Tibial nerve (tissue), 4 donors: ENCODE measurements at regions not wholly inside any gene's neighbourhood (a gene's known extent, or its start where the extent isn't known, plus 50 kb on each side); places are given as distances from the start of the nearest gene placed in this dataset.

ENCODE experiments used
- DNase-seq, 2 donors: peaks; one replicate each; pipeline ENCODE4 v3.0.0-alpha.2; 2019; ENCODE audit warnings: low spot score in 2 of 2
- H3K27ac ChIP-seq, 4 donors: fragments of 200-600 bp; sonication (generic) in 3 of 4; one replicate each; pipeline ENCODE4 v1.5.1; 2017 to 2019; ENCODE audit warnings: mild to moderate bottlenecking in 1 of 4
- H3K27me3 ChIP-seq, 2 donors: fragments of 200-600 bp; sonication (generic) in 1 of 2; one replicate each; pipeline versions ENCODE4 v1.5.1 to v1.6.0; 2017 to 2019
- H3K36me3 ChIP-seq, 3 donors: fragments of 200-600 bp; sonication (generic); one replicate each; pipeline ENCODE4 v1.5.1; 2018 to 2019
- H3K4me1 ChIP-seq, 4 donors: fragments of 200-600 bp; sonication (generic) in 3 of 4; one replicate each; pipeline ENCODE4 v1.5.1; 2017 to 2019
- H3K4me3 ChIP-seq, 4 donors: fragments of 200-600 bp; sonication (generic) in 3 of 4; one replicate each; pipeline ENCODE4 v1.5.1; 2017 to 2019; ENCODE audit warnings: mild to moderate bottlenecking in 1 of 4, moderate library complexity in 1 of 4
- H3K9me3 ChIP-seq, 4 donors: fragments of 200-600 bp; sonication (generic) in 3 of 4; one replicate each; pipeline ENCODE4 v1.5.1; 2017 to 2019
- CTCF ChIP-seq, 5 experiments: fragments of 200-600 bp in 3 of 5; fragments of 450-650 bp in 2 of 5; sonication (generic) in 3 of 5; IDR thresholded peaks; one replicate each; pipeline ENCODE4 v1.5.1; 2016 to 2019; ENCODE audit warnings: antibody characterized with exemption in 5 of 5, mild to moderate bottlenecking in 3 of 5, moderate library complexity in 2 of 5
- EP300 ChIP-seq, 2 donors: sonication (generic); formaldehyde crosslinking; IDR thresholded peaks; one replicate each; pipeline ENCODE4 v1.6.1; 2017; ENCODE audit warnings: antibody characterized with exemption in 2 of 2, mild to moderate bottlenecking in 1 of 2
- POLR2A ChIP-seq, 2 donors: fragments of 450-650 bp; IDR thresholded peaks; one replicate each; pipeline ENCODE4 v1.6.1; 2017; ENCODE audit warnings: antibody characterized with exemption in 2 of 2, mild to moderate bottlenecking in 2 of 2, moderate library complexity in 2 of 2
- WGBS, 2 donors: methylation state at CpG; one replicate each; pipeline ENCODE4 v1.1.5; 2018; 5-methylcytosine and 5-hydroxymethylcytosine counted together

GRCh38 chr2:198928026-198928425, 529.7 kb downstream of the SATB2 start:
- no peak for TF ChIP-seq POLR2A (IDR thresholded peaks at IDR 0.05)
- TF ChIP-seq EP300 (IDR thresholded peaks at IDR 0.05): no peak
- TF ChIP-seq CTCF (IDR thresholded peaks at IDR 0.05): no peak
- DNase-seq: no peak
- no peak overlapping the region for H3K4me3 ChIP-seq
- 44 to 46% methylated on average over 3 of the region's 3 CpGs for WGBS, 2 donors
- no peaks in the 10 kb centered on the region for H3K4me1 ChIP-seq
- H3K27me3 ChIP-seq: no peaks in the 10 kb centered on the region
- no peak overlapping the region for H3K27ac ChIP-seq
- peaks cover 0 to 6% (median 0%) of the 10 kb centered on the region in 4 donors for H3K9me3 ChIP-seq
- H3K36me3 ChIP-seq: no peaks in the 10 kb centered on the region

- no peaks in the 10 kb centered on the region for H3K27me3 ChIP-seq
- no peak overlapping the region for H3K27ac ChIP-seq
- WGBS, 2 donors: 74 to 88% methylated on average over 3 of the region's 3 CpGs
- no peak for TF ChIP-seq POLR2A (IDR thresholded peaks at IDR 0.05)
- no peak for TF ChIP-seq EP300 (IDR thresholded peaks at IDR 0.05)
- TF ChIP-seq CTCF (IDR thresholded peaks at IDR 0.05): no peak
- no peak for DNase-seq
- no peak overlapping the region for H3K4me3 ChIP-seq
- no peaks in the 10 kb centered on the region for H3K36me3 ChIP-seq
- H3K9me3 ChIP-seq: peaks cover 0 to 10% (median 0%) of the 10 kb centered on the region in 4 donors
- H3K4me1 ChIP-seq: no peaks in the 10 kb centered on the region
Measured at GRCh38 chr2:198917926-198918720, 539.6 kb downstream of the SATB2 start.

GRCh38 chr2:198917275-198917674, 540.5 kb downstream of the SATB2 start:
- no peak overlapping the region for H3K27ac ChIP-seq
- H3K9me3 ChIP-seq: peaks cover 0 to 10% (median 0%) of the 10 kb centered on the region in 4 donors
- no peaks in the 10 kb centered on the region for H3K36me3 ChIP-seq
- TF ChIP-seq CTCF (IDR thresholded peaks at IDR 0.05) (no peak), POLR2A (IDR thresholded peaks at IDR 0.05) (no peak), EP300 (IDR thresholded peaks at IDR 0.05) (no peak)
- WGBS, 2 donors: 81 to 85% methylated on average over 2 of the region's 2 CpGs
- no peaks in the 10 kb centered on the region for H3K4me1 ChIP-seq
- no peak for DNase-seq
- no peak overlapping the region for H3K4me3 ChIP-seq
- H3K27me3 ChIP-seq: no peaks in the 10 kb centered on the region

- 58 to 61% methylated on average over 6 of the region's 6 CpGs for WGBS, 2 donors
- no peaks in the 10 kb centered on the region for H3K4me1 ChIP-seq
- H3K4me3 ChIP-seq: no peak overlapping the region
- no peaks in the 10 kb centered on the region for H3K27me3 ChIP-seq
- H3K36me3 ChIP-seq: no peaks in the 10 kb centered on the region
- H3K9me3 ChIP-seq: peaks cover 0 to 10% (median 0%) of the 10 kb centered on the region in 4 donors
- DNase-seq: no peak
- H3K27ac ChIP-seq: no peak overlapping the region
- TF ChIP-seq POLR2A (IDR thresholded peaks at IDR 0.05) (no peak), EP300 (IDR thresholded peaks at IDR 0.05) (no peak), CTCF (IDR thresholded peaks at IDR 0.05) (no peak)
Measured at GRCh38 chr2:198916548-198917080, 541.1 kb downstream of the SATB2 start.

GRCh38 chr2:198913394-198914152, 544.2 kb downstream of the SATB2 start:
- TF ChIP-seq EP300 (IDR thresholded peaks at IDR 0.05): no peak
- TF ChIP-seq POLR2A (IDR thresholded peaks at IDR 0.05): no peak
- TF ChIP-seq CTCF (IDR thresholded peaks at IDR 0.05): no peak
- H3K9me3 ChIP-seq: peaks cover 0 to 4% (median 0%) of the 10 kb centered on the region in 4 donors
- no peak overlapping the region for H3K27ac ChIP-seq
- no peaks in the 10 kb centered on the region for H3K4me1 ChIP-seq
- no peak overlapping the region for H3K4me3 ChIP-seq
- no peak for DNase-seq
- no peaks in the 10 kb centered on the region for H3K27me3 ChIP-seq
- no peaks in the 10 kb centered on the region for H3K36me3 ChIP-seq
